ENCODE measurements at regions not wholly inside any gene's neighbourhood (a gene's known extent, or its start where the extent isn't known, plus 50 kb on each side); places are given as distances from the start of the nearest gene placed in this dataset.

GRCh38 chr6:1257778-1258177, 54.1 kb upstream of the FOXQ1 start:
- DNase-seq: no peak

GRCh38 chr6:1256435-1257008, 55.4 kb upstream of the FOXQ1 start:
- no peak for DNase-seq

- DNase-seq: no peak
These were observed 56.1 kb upstream of the FOXQ1 start for GRCh38 chr6:1255636-1256365.

- DNase-seq: no peak
These were observed 57.6 kb upstream of the FOXQ1 start for GRCh38 chr6:1254326-1254725.

- no peak for DNase-seq
These were observed 58.1 kb upstream of the FOXQ1 start for GRCh38 chr6:1253816-1254215.

- no peak for DNase-seq
These were observed 60.4 kb upstream of the FOXQ1 start for GRCh38 chr6:1251198-1252155.

DNA sequence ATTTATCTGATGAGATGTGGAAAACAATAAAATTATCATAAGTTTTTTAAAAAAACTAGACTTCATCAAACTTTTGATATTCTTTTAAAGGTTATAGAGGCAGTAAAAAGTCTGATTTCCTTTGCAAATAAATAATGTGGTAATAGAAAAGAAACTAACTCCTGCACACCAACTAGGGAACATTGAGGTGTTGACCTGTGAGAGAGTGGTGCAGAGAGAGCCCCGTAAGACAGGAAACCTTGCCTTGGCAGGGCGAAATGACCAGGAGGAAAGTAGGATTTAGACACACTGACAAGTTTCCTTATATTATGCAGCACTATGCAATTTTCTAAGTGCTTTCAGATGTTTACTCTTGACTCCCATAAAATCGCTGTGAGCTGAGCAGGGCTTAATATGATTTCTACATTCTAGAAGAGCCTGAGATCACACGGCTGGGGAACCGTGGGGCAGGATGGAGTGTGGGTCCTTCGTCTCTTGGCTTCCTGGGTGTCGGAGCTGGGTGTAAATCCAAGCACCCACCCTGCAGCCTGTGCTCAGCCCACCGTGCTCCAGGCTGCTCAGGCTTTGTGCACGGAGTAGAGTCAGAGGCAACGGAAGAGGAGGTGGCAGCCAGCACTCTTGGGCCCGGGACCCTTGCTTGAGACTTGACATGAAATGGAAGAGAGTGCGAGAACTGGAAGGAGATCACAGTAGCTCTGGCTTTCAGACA, 61.3 kb upstream of the FOXQ1 start:
- DNase-seq: no peak

GRCh38 chr6:1247894-1248293, 64.0 kb upstream of the FOXQ1 start:
- no peak for DNase-seq

DNA sequence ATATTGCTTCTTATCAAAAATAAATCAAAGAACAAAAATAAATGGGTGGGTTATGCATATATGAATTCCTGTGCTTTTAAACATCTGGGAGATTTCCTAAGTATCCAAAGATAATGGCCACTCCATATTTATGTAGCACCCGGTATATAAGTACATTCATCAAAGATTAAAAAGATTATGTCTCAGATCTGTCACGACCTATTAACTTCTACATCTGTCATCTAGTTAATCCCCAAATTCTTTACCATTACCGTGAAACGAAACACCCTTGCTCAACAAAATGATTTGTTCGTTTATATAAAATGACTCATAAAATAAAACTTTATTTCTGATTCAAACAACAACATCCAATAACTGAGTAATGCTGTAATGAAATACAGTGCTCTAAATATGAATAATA, 64.8 kb upstream of the FOXQ1 start:
- no peak for DNase-seq

- DNase-seq: no peak
These were observed 67.0 kb upstream of the FOXQ1 start for GRCh38 chr6:1244941-1245340.

- DNase-seq: no peak
These were observed 67.6 kb upstream of the FOXQ1 start for GRCh38 chr6:1244278-1244677.

DNA sequence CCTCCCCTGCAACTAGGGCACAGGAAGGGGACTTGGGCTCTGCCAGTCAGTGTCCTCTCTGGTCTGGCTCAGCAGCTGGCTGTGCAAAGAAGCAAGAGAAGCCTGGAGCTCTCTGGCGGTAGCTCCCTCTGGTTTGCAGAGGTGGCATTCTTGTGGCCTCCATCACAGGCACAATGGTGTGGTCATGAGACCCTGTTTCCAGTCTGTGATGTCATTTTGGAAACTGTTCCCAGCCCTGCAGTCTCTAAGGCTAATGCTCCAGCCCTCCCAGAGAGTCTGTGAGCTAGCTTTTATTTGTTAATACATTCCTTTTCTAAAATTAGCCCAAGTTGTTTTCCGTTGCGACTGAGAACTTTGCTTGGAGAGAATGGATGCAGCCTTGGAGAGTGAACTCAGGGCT, 69.5 kb upstream of the FOXQ1 start:
- DNase-seq: no peak

- no peak for DNase-seq
These were observed 69.9 kb upstream of the FOXQ1 start for GRCh38 chr6:1242021-1242420.

GRCh38 chr6:1240766-1241318, 71.1 kb upstream of the FOXQ1 start:
- DNase-seq: no peak

DNA sequence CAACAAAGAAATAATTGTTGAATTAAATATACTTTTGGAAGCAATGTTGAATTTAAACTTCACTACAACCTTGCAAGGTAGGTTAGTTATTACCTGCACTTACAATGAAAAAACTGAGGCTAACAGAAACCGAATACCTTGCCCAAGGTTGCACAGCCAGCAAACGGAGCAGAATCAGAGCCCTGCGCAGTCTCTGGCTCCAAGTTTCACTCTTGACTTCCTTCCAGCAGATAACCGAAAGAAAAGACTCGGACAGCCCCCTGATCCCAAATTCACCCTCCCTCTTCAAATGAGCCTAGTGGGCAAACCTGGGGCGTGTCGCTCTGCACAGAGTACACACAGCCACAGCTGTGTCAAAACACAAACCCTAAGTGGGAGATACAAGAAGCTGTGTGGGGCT, 72.1 kb upstream of the FOXQ1 start:
- DNase-seq: no peak

- no peak for DNase-seq
These were observed 73.9 kb upstream of the FOXQ1 start for GRCh38 chr6:1238040-1238439.

- DNase-seq: no peak
These were observed 74.3 kb upstream of the FOXQ1 start for GRCh38 chr6:1237636-1238035.

DNA sequence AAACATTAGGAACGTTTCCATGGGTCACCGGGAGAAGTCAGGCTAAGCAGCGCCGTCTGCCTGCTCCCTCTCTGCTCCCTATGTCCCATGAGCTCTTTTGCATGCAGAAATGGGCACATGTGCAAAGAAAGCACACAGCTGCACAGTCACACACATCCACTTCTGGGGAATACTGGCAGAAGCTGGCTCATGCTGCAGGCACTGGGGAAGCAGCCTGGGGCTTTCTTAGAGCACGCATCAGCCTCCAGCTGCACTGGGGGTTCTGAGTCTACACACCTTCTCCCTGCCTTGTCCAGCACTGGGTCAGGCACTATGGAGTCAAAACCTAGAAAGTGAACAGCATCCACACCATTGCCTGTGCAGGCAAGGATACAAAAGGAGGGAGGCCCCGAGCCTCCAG, 76.1 kb upstream of the FOXQ1 start:
- DNase-seq: no peak

DNA sequence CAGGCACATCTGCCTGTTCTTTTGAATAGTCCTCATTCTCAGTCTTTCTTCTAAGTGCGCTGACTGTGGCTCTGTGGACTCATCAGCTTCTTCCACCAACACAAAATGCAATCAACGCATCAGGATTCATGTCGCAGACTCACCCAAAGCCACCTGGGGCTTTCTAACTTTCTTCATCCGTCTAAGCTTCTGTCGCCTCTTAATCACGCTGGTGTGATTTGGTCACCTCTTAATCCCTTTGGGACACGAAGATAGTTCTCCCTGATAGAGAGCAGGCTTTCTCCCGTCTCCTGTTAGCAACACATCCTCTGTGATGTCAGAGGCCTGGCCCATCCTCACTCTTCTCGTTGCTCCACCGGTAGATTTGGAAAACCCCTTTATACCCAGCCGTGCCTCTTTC, 78.0 kb upstream of the FOXQ1 start:
- no peak for DNase-seq

- DNase-seq: no peak
These were observed 79.3 kb upstream of the FOXQ1 start for GRCh38 chr6:1232578-1232977.

- DNase-seq: no peak
These were observed 80.0 kb upstream of the FOXQ1 start for GRCh38 chr6:1231941-1232340.

- DNase-seq: no peak
These were observed 81.0 kb upstream of the FOXQ1 start for GRCh38 chr6:1230689-1231605.

Measured in activated CD8-positive, alpha-beta memory T cell treated with anti-CD3 and anti-CD28 coated beads for 24 hours (primary cell).